Thyroid gland (tissue), 4 donors: ENCODE measurements at regions not wholly inside any gene's neighbourhood (a gene's known extent, or its start where the extent isn't known, plus 50 kb on each side); places are given as distances from the start of the nearest gene placed in this dataset.

Experiments
- CTCF ChIP-seq, 6 experiments: fragments of 200-600 bp in 3 of 6; fragments of 450-650 bp in 3 of 6; sonication (generic) in 3 of 6; IDR thresholded peaks; one replicate each; pipeline ENCODE4 v1.5.1; 2016 to 2019; ENCODE audit warnings: antibody characterized with exemption in 6 of 6, mild to moderate bottlenecking in 2 of 6, inconsistent platforms in 1 of 6, moderate library complexity in 1 of 6
- POLR2A ChIP-seq, 2 donors: fragments of 450-650 bp; IDR thresholded peaks; one replicate each; pipeline ENCODE4 v1.6.1; 2017; ENCODE audit warnings: antibody characterized with exemption in 2 of 2, mild to moderate bottlenecking in 2 of 2, moderate library complexity in 1 of 2

GRCh38 chr10:20596911-20597310 is 300.2 kb downstream of the NEBL start:
- TF ChIP-seq CTCF (IDR thresholded peaks at IDR 0.05), result no peak
- no peak for TF ChIP-seq POLR2A (IDR thresholded peaks at IDR 0.05)
